HepG2 (cell line): ENCODE measurements at regions not wholly inside any gene's neighbourhood (a gene's known extent, or its start where the extent isn't known, plus 50 kb on each side); places are given as distances from the start of the nearest gene placed in this dataset.
A peak's percentile ranks its signal among the peaks of the same experiment; 100 is the strongest.

Experiments used
- ASH2L ChIP-seq: fragments of 300-600, 200-600 bp; sonication (generic); IDR thresholded peaks from 2 replicates; pipeline ENCODE4 v1.7.0; 2017; ENCODE audit warnings: low read depth, mild to moderate bottlenecking, moderate library complexity, mixed read lengths, low read length; ENCODE audit not compliant: insufficient read length
- CREB1 ChIP-seq, 2 experiments: fragments of 450-650 bp in 1 of 2; IDR thresholded peaks; 2 replicates each; pipeline ENCODE4 v1.6.1; 2016 to 2017; ENCODE audit warnings: control low read depth in 1 of 2, mild to moderate bottlenecking in 1 of 2, missing compliant biosample characterization in 1 of 2, missing genetic modification characterization in 1 of 2
- FOXJ3 ChIP-seq: sonication (generic); formaldehyde crosslinking; IDR thresholded peaks from 2 replicates; pipeline ENCODE4 v1.4.0; 2020; ENCODE audit warnings: missing genetic modification reagents, mild to moderate bottlenecking, borderline replicate concordance
- FOXM1 ChIP-seq: sonication (generic); formaldehyde crosslinking; IDR thresholded peaks from 2 replicates; pipeline ENCODE4 v1.5.0; 2020; ENCODE audit warnings: missing genetic modification reagents
- GATA4 ChIP-seq: sonication (generic); IDR thresholded peaks from 2 replicates; pipeline ENCODE4 v1.6.1; 2016; ENCODE audit warnings: antibody characterized with exemption, low read depth, borderline replicate concordance
- GATAD1 ChIP-seq: IDR thresholded peaks from 2 replicates; pipeline ENCODE4 v1.6.1; 2016; ENCODE audit warnings: missing genetic modification reagents, missing compliant biosample characterization
- GFI1 ChIP-seq: sonication (generic); formaldehyde crosslinking; IDR thresholded peaks from 2 replicates; pipeline ENCODE4 v1.5.0; 2020; ENCODE audit warnings: missing genetic modification reagents, mild to moderate bottlenecking, borderline replicate concordance
- HDAC1 ChIP-seq: sonication (generic); formaldehyde crosslinking; IDR thresholded peaks from 2 replicates; pipeline ENCODE4 v1.5.1; 2020; ENCODE audit warnings: mild to moderate bottlenecking, missing genetic modification reagents
- ISL2 ChIP-seq: sonication (generic); formaldehyde crosslinking; IDR thresholded peaks from 2 replicates; pipeline ENCODE4 v1.5.0; 2020; ENCODE audit warnings: missing genetic modification reagents
- KLF6 ChIP-seq: IDR thresholded peaks from 2 replicates; pipeline ENCODE4 v1.8.0; 2016; ENCODE audit warnings: missing biosample characterization, missing genetic modification reagents
- NR2F1 ChIP-seq, 2 experiments: fragments of 450-650 bp in 1 of 2; formaldehyde crosslinking in 1 of 2; IDR thresholded peaks; 2 replicates each; pipeline versions ENCODE4 v1.5.0 to v1.6.1; 2016 to 2020; ENCODE audit warnings: mild to moderate bottlenecking in 1 of 2, missing compliant biosample characterization in 1 of 2, missing genetic modification reagents in 1 of 2, moderate library complexity in 1 of 2
- RELA ChIP-seq: sonication (generic); formaldehyde crosslinking; IDR thresholded peaks from 2 replicates; pipeline ENCODE4 v1.4.0; 2020; ENCODE audit warnings: missing genetic modification reagents
- RFX1 ChIP-seq: fragments of 450-650 bp; IDR thresholded peaks from 2 replicates; pipeline ENCODE4 v1.6.1; 2017
- RFX3 ChIP-seq: IDR thresholded peaks from 2 replicates; pipeline ENCODE4 v1.6.1; 2016; ENCODE audit warnings: missing biosample characterization, missing genetic modification reagents
- SKI ChIP-seq: fragments of 450-650 bp; IDR thresholded peaks from one replicate; pipeline ENCODE4 v1.6.1; 2018; ENCODE audit warnings: mild to moderate bottlenecking; ENCODE audit not compliant: partially characterized antibody
- SMAD3 ChIP-seq: sonication (generic); formaldehyde crosslinking; IDR thresholded peaks from 2 replicates; pipeline ENCODE4 v1.4.0; 2020; ENCODE audit warnings: missing genetic modification reagents
- ZNF331 ChIP-seq: sonication (generic); formaldehyde crosslinking; IDR thresholded peaks from 2 replicates; pipeline ENCODE4 v1.4.0; 2020; ENCODE audit warnings: missing genetic modification reagents
- ZNF652 ChIP-seq: IDR thresholded peaks from 2 replicates; pipeline ENCODE4 v1.6.1; 2016; ENCODE audit warnings: low read depth, borderline replicate concordance
- ZNF720 ChIP-seq: sonication (generic); formaldehyde crosslinking; IDR thresholded peaks from 2 replicates; pipeline ENCODE4 v1.4.0; 2020; ENCODE audit warnings: missing genetic modification reagents
- TF ChIP-seq, protein P1 (sequence below): sonication (generic); formaldehyde crosslinking; IDR thresholded peaks from 2 replicates; pipeline ENCODE4 v1.4.0; 2020; ENCODE audit warnings: missing genetic modification reagents; ENCODE audit errors: not compliant biosample characterization
- TF ChIP-seq, protein P2 (sequence below): sonication (generic); formaldehyde crosslinking; IDR thresholded peaks from 2 replicates; pipeline ENCODE4 v1.4.0; 2020; ENCODE audit warnings: mild to moderate bottlenecking, low read depth, missing genetic modification reagents
- TF ChIP-seq, protein P3 (sequence below): sonication (generic); formaldehyde crosslinking; IDR thresholded peaks from 2 replicates; pipeline ENCODE4 v1.4.0; 2020; ENCODE audit warnings: missing genetic modification reagents
- TF ChIP-seq, protein P4 (sequence below): sonication (generic); formaldehyde crosslinking; IDR thresholded peaks from 2 replicates; pipeline ENCODE4 v1.5.0; 2020; ENCODE audit warnings: mild to moderate bottlenecking, missing genetic modification reagents, moderate library complexity
- TF ChIP-seq, protein P5 (sequence below): sonication (generic); formaldehyde crosslinking; IDR thresholded peaks from 2 replicates; pipeline ENCODE4 v1.4.0; 2020; ENCODE audit warnings: missing genetic modification reagents
- TF ChIP-seq, protein P6 (sequence below): sonication (generic); formaldehyde crosslinking; IDR thresholded peaks from 2 replicates; pipeline ENCODE4 v1.4.0; 2020; ENCODE audit warnings: mild to moderate bottlenecking, missing genetic modification reagents

DNA sequence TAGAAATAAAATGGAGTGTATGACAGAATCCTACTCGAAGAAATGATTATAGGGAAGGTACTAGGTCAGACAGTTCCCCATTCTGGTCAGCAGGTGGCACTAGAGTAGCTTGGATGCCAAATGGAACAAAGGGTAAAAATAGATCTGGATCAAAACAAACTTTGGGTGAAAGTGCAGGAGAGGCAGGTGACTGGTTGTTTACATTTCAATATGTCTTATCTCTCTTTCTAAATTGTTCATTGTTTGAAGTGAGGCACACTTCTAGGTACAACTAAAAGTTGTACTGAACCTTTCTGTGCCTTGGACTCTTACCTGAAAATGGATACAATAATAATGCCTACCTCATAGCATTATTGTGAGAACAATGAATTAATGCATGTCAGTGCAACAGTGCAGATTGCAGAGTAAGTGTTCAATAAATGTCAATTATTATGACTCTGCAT lies 62.0 kb upstream of the OSBPL8 start (continued):
- TF ChIP-seq, protein P1, sequence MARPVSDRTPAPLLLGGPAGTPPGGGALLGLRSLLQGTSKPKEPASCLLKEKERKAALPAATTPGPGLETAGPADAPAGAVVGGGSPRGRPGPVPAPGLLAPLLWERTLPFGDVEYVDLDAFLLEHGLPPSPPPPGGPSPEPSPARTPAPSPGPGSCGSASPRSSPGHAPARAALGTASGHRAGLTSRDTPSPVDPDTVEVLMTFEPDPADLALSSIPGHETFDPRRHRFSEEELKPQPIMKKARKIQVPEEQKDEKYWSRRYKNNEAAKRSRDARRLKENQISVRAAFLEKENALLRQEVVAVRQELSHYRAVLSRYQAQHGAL, result no peak
- TF ChIP-seq HDAC1 (CRISPR knock-in tag) (peak; percentile 43; the same call in 1 of the 2 replicates), KLF6 (CRISPR knock-in tag) (no peak), CREB1 (IDR thresholded peaks at IDR 0.05) (no peak), CREB1 (CRISPR knock-in tag; IDR thresholded peaks at IDR 0.05) (peak; percentile 46; the same call in 1 of the 2 replicates), FOXJ3 (CRISPR knock-in tag) (peak; percentile 94; the same call in 1 of the 2 replicates), RFX1 (no peak), GATAD1 (peak; percentile 57; the same call in 1 of the 2 replicates), RELA (no peak), RFX3 (CRISPR knock-in tag) (0 out of 2 replicates have a peak, but pooled peaks have one; percentile 26), ISL2 (CRISPR knock-in tag) (peak; percentile 87), GATA4 (0 out of 2 replicates have a peak, but pooled peaks have one; percentile 45), ZNF331 (peak; percentile 71; the same call in 1 of the 2 replicates), SKI (peak; percentile 24), SMAD3 (CRISPR knock-in tag) (peak; percentile 75; the same call in 1 of the 2 replicates), ASH2L (peak; percentile 22), ZNF652 (CRISPR knock-in tag) (no peak), GFI1 (CRISPR knock-in tag) (peak; percentile 56; the same call in 1 of the 2 replicates), FOXM1 (CRISPR knock-in tag) (no peak), NR2F1 (CRISPR knock-in tag; IDR thresholded peaks at IDR 0.05) (peak in 1 of 2 experiments; percentile 66; a peak in 2 of 4 replicates), ZNF720 (CRISPR knock-in tag) (no peak)
- TF ChIP-seq, protein P2, sequence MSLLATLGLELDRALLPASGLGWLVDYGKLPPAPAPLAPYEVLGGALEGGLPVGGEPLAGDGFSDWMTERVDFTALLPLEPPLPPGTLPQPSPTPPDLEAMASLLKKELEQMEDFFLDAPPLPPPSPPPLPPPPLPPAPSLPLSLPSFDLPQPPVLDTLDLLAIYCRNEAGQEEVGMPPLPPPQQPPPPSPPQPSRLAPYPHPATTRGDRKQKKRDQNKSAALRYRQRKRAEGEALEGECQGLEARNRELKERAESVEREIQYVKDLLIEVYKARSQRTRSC (CRISPR knock-in tag), result no peak
- TF ChIP-seq, protein P3, sequence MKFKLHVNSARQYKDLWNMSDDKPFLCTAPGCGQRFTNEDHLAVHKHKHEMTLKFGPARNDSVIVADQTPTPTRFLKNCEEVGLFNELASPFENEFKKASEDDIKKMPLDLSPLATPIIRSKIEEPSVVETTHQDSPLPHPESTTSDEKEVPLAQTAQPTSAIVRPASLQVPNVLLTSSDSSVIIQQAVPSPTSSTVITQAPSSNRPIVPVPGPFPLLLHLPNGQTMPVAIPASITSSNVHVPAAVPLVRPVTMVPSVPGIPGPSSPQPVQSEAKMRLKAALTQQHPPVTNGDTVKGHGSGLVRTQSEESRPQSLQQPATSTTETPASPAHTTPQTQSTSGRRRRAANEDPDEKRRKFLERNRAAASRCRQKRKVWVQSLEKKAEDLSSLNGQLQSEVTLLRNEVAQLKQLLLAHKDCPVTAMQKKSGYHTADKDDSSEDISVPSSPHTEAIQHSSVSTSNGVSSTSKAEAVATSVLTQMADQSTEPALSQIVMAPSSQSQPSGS (CRISPR knock-in tag), result peak; percentile 85
- TF ChIP-seq, protein P4, sequence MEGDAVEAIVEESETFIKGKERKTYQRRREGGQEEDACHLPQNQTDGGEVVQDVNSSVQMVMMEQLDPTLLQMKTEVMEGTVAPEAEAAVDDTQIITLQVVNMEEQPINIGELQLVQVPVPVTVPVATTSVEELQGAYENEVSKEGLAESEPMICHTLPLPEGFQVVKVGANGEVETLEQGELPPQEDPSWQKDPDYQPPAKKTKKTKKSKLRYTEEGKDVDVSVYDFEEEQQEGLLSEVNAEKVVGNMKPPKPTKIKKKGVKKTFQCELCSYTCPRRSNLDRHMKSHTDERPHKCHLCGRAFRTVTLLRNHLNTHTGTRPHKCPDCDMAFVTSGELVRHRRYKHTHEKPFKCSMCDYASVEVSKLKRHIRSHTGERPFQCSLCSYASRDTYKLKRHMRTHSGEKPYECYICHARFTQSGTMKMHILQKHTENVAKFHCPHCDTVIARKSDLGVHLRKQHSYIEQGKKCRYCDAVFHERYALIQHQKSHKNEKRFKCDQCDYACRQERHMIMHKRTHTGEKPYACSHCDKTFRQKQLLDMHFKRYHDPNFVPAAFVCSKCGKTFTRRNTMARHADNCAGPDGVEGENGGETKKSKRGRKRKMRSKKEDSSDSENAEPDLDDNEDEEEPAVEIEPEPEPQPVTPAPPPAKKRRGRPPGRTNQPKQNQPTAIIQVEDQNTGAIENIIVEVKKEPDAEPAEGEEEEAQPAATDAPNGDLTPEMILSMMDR (CRISPR knock-in tag), result peak; percentile 89
- TF ChIP-seq, protein P5, sequence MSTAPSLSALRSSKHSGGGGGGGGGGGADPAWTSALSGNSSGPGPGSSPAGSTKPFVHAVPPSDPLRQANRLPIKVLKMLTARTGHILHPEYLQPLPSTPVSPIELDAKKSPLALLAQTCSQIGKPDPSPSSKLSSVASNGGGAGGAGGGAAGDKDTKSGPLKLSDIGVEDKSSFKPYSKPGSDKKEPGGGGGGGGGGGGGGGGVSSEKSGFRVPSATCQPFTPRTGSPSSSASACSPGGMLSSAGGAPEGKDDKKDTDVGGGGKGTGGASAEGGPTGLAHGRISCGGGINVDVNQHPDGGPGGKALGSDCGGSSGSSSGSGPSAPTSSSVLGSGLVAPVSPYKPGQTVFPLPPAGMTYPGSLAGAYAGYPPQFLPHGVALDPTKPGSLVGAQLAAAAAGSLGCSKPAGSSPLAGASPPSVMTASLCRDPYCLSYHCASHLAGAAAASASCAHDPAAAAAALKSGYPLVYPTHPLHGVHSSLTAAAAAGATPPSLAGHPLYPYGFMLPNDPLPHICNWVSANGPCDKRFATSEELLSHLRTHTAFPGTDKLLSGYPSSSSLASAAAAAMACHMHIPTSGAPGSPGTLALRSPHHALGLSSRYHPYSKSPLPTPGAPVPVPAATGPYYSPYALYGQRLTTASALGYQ (CRISPR knock-in tag), result peak; percentile 69; the same call in 1 of the 2 replicates
- TF ChIP-seq, protein P6, sequence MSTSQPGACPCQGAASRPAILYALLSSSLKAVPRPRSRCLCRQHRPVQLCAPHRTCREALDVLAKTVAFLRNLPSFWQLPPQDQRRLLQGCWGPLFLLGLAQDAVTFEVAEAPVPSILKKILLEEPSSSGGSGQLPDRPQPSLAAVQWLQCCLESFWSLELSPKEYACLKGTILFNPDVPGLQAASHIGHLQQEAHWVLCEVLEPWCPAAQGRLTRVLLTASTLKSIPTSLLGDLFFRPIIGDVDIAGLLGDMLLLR, result no peak
